Activated T-cell treated with anti-CD3 and anti-CD28 coated beads, Interleukin-2, amount 50 U/mL, for 24 hours (primary cell): ENCODE measurements at regions not wholly inside any gene's neighbourhood (a gene's known extent, or its start where the extent isn't known, plus 50 kb on each side); places are given as distances from the start of the nearest gene placed in this dataset.
"Not testable (repeated sequence)": the region's sequence is repeated elsewhere in the genome, so short reads cannot be mapped to it uniquely, and the experiment has no call there.

Experiments used
- DNase-seq: peaks from one replicate; pipeline ENCODE4 v3.0.0-alpha.2; 2020
- H3K27ac Mint-ChIP-seq: 2 replicates; pipeline ENCODE4 v1.8.0; 2020; ENCODE audit warnings: mild to moderate bottlenecking, mixed read lengths
- H3K27me3 Mint-ChIP-seq: 2 replicates; pipeline ENCODE4 v1.8.0; 2020; ENCODE audit warnings: mixed read lengths
- H3K36me3 Mint-ChIP-seq: 2 replicates; pipeline ENCODE4 v1.8.0; 2020; ENCODE audit warnings: low read depth, mixed read lengths
- H3K4me1 Mint-ChIP-seq: 2 replicates; pipeline ENCODE4 v1.8.0; 2020; ENCODE audit warnings: low read depth, mixed read lengths
- H3K4me3 Mint-ChIP-seq: 2 replicates; pipeline ENCODE4 v1.8.0; 2020; ENCODE audit warnings: mild to moderate bottlenecking, moderate library complexity, mixed read lengths
- H3K9me3 Mint-ChIP-seq: 2 replicates; pipeline ENCODE4 v1.8.0; 2020; ENCODE audit warnings: mixed read lengths

- no peak overlapping the region for H3K27ac Mint-ChIP-seq
- peaks cover 4% of the 10 kb centered on the region for H3K27me3 Mint-ChIP-seq
- H3K4me1 Mint-ChIP-seq, result no peaks in the 10 kb centered on the region
- H3K4me3 Mint-ChIP-seq, result no peak overlapping the region
- no peak for DNase-seq
- no peaks in the 10 kb centered on the region for H3K36me3 Mint-ChIP-seq
- H3K9me3 Mint-ChIP-seq, result no peaks in the 10 kb centered on the region
Observed at GRCh38 chr16:47977802-47978201, 178.0 kb downstream of the ABCC12 start.

GRCh38 chr16:47976636-47977210 lies 179.1 kb downstream of the ABCC12 start:
- no peak overlapping the region for H3K27ac Mint-ChIP-seq
- no peaks in the 10 kb centered on the region for H3K9me3 Mint-ChIP-seq
- no peaks in the 10 kb centered on the region for H3K4me1 Mint-ChIP-seq
- H3K36me3 Mint-ChIP-seq, result no peaks in the 10 kb centered on the region
- no peak overlapping the region for H3K4me3 Mint-ChIP-seq
- no peak for DNase-seq
- peaks cover 4% of the 10 kb centered on the region for H3K27me3 Mint-ChIP-seq

- not testable (repeated sequence) for H3K4me1 Mint-ChIP-seq, H3K9me3 Mint-ChIP-seq, H3K27me3 Mint-ChIP-seq, H3K27ac Mint-ChIP-seq, DNase-seq, H3K4me3 Mint-ChIP-seq, H3K36me3 Mint-ChIP-seq
Observed at GRCh38 chr16:47974971-47975370, 180.8 kb downstream of the ABCC12 start.

GRCh38 chr16:47973552-47973951 lies 182.2 kb downstream of the ABCC12 start:
- no peak for DNase-seq
- Mint-ChIP-seq H3K36me3 (no peaks in the 10 kb centered on the region), H3K4me1 (no peaks in the 10 kb centered on the region), H3K9me3 (no peaks in the 10 kb centered on the region), H3K27ac (no peak overlapping the region), H3K4me3 (no peak overlapping the region), H3K27me3 (no peaks in the 10 kb centered on the region)

- Mint-ChIP-seq H3K36me3 (no peaks in the 10 kb centered on the region), H3K9me3 (no peaks in the 10 kb centered on the region), H3K4me1 (no peaks in the 10 kb centered on the region), H3K27ac (no peak overlapping the region), H3K4me3 (no peak overlapping the region), H3K27me3 (no peaks in the 10 kb centered on the region)
- no peak for DNase-seq
Observed at GRCh38 chr16:47972246-47972985, 183.4 kb downstream of the ABCC12 start.

- DNase-seq, result no peak
- Mint-ChIP-seq H3K27ac (no peak overlapping the region), H3K9me3 (no peaks in the 10 kb centered on the region), H3K36me3 (no peaks in the 10 kb centered on the region), H3K4me3 (no peak overlapping the region), H3K27me3 (no peaks in the 10 kb centered on the region), H3K4me1 (no peaks in the 10 kb centered on the region)
Observed at GRCh38 chr16:47971225-47971624, 184.6 kb downstream of the ABCC12 start.

- no peaks in the 10 kb centered on the region for H3K4me1 Mint-ChIP-seq
- H3K9me3 Mint-ChIP-seq, result no peaks in the 10 kb centered on the region
- DNase-seq, result no peak
- no peaks in the 10 kb centered on the region for H3K36me3 Mint-ChIP-seq
- no peak overlapping the region for H3K4me3 Mint-ChIP-seq
- no peak overlapping the region for H3K27ac Mint-ChIP-seq
- no peaks in the 10 kb centered on the region for H3K27me3 Mint-ChIP-seq
Observed at GRCh38 chr16:47970291-47970931, 185.4 kb downstream of the ABCC12 start.

- no peak overlapping the region for H3K4me3 Mint-ChIP-seq
- H3K27me3 Mint-ChIP-seq, result peaks cover 5% of the 10 kb centered on the region
- no peaks in the 10 kb centered on the region for H3K9me3 Mint-ChIP-seq
- no peaks in the 10 kb centered on the region for H3K36me3 Mint-ChIP-seq
- no peak for DNase-seq
- no peaks in the 10 kb centered on the region for H3K4me1 Mint-ChIP-seq
- H3K27ac Mint-ChIP-seq, result no peak overlapping the region
Observed at GRCh38 chr16:47967374-47967773, 188.4 kb downstream of the ABCC12 start.

- Mint-ChIP-seq H3K36me3 (no peaks in the 10 kb centered on the region), H3K9me3 (no peaks in the 10 kb centered on the region), H3K27me3 (peaks cover 5% of the 10 kb centered on the region), H3K27ac (no peak overlapping the region), H3K4me1 (no peaks in the 10 kb centered on the region), H3K4me3 (no peak overlapping the region)
- no peak for DNase-seq
Observed at GRCh38 chr16:47966325-47966724, 189.5 kb downstream of the ABCC12 start.

- Mint-ChIP-seq H3K27ac (no peak overlapping the region), H3K36me3 (no peaks in the 10 kb centered on the region), H3K27me3 (peaks cover 5% of the 10 kb centered on the region), H3K4me1 (no peaks in the 10 kb centered on the region), H3K4me3 (no peak overlapping the region), H3K9me3 (no peaks in the 10 kb centered on the region)
- DNase-seq, result no peak
Observed at GRCh38 chr16:47965439-47965838, 190.4 kb downstream of the ABCC12 start.

GRCh38 chr16:47958726-47959125 lies 197.1 kb downstream of the ABCC12 start:
- no peaks in the 10 kb centered on the region for H3K36me3 Mint-ChIP-seq
- DNase-seq, result no peak
- no peaks in the 10 kb centered on the region for H3K4me1 Mint-ChIP-seq
- peaks cover 4% of the 10 kb centered on the region for H3K27me3 Mint-ChIP-seq
- H3K27ac Mint-ChIP-seq, result no peak overlapping the region
- no peaks in the 10 kb centered on the region for H3K9me3 Mint-ChIP-seq
- H3K4me3 Mint-ChIP-seq, result no peak overlapping the region

GRCh38 chr16:47956916-47957315 lies 198.9 kb downstream of the ABCC12 start:
- Mint-ChIP-seq H3K9me3 (no peaks in the 10 kb centered on the region), H3K27ac (no peak overlapping the region), H3K4me1 (no peaks in the 10 kb centered on the region), H3K36me3 (no peaks in the 10 kb centered on the region), H3K27me3 (no peaks in the 10 kb centered on the region), H3K4me3 (no peak overlapping the region)
- no peak for DNase-seq

GRCh38 chr16:47949714-47950113 lies 206.1 kb downstream of the ABCC12 start:
- Mint-ChIP-seq H3K36me3 (no peaks in the 10 kb centered on the region), H3K27ac (no peak overlapping the region), H3K4me3 (no peak overlapping the region), H3K4me1 (no peaks in the 10 kb centered on the region), H3K27me3 (peaks cover 5% of the 10 kb centered on the region), H3K9me3 (no peaks in the 10 kb centered on the region)
- DNase-seq, result no peak

- H3K27ac Mint-ChIP-seq, result no peak overlapping the region
- no peaks in the 10 kb centered on the region for H3K9me3 Mint-ChIP-seq
- no peaks in the 10 kb centered on the region for H3K4me1 Mint-ChIP-seq
- peaks cover 5% of the 10 kb centered on the region for H3K27me3 Mint-ChIP-seq
- DNase-seq, result no peak
- H3K36me3 Mint-ChIP-seq, result no peaks in the 10 kb centered on the region
- H3K4me3 Mint-ChIP-seq, result no peak overlapping the region
Observed at GRCh38 chr16:47949276-47949675, 206.5 kb downstream of the ABCC12 start.

GRCh38 chr16:47947723-47948122 lies 208.1 kb downstream of the ABCC12 start:
- DNase-seq, result no peak
- Mint-ChIP-seq H3K27ac (no peak overlapping the region), H3K4me3 (no peak overlapping the region), H3K4me1 (no peaks in the 10 kb centered on the region), H3K27me3 (peaks cover 5% of the 10 kb centered on the region), H3K9me3 (no peaks in the 10 kb centered on the region), H3K36me3 (no peaks in the 10 kb centered on the region)
